PFSK-1 (cell line): ENCODE measurements at regions not wholly inside any gene's neighbourhood (a gene's known extent, or its start where the extent isn't known, plus 50 kb on each side); places are given as distances from the start of the nearest gene placed in this dataset.

Experiments
- POLR2AphosphoS5 ChIP-seq: IDR thresholded peaks from 2 replicates; pipeline ENCODE4 v1.6.1; 2012; ENCODE audit warnings: low read depth, mild to moderate bottlenecking, control low read depth, low read length, moderate library complexity
- REST ChIP-seq, 2 experiments: IDR thresholded peaks; 2 replicates each; pipeline versions ENCODE4 v1.6.1 to v1.8.0; 2011 to 2012; ENCODE audit warnings: low read depth in 2 of 2, low read length in 2 of 2, control low read depth in 1 of 2, inconsistent platforms in 1 of 2, mild to moderate bottlenecking in 1 of 2, moderate library complexity in 1 of 2; ENCODE audit not compliant: insufficient read depth in 1 of 2
- SIN3A ChIP-seq: IDR thresholded peaks from 2 replicates; pipeline ENCODE4 v1.6.1; 2012; ENCODE audit warnings: mild to moderate bottlenecking, low read length, moderate library complexity, borderline replicate concordance; ENCODE audit not compliant: insufficient read depth
- TAF1 ChIP-seq: IDR thresholded peaks from 2 replicates; pipeline ENCODE4 v1.6.1; 2012; ENCODE audit warnings: low read length, control low read depth, borderline replicate concordance; ENCODE audit not compliant: insufficient read depth

- TF ChIP-seq SIN3A: no peak
- no peak for TF ChIP-seq TAF1
- TF ChIP-seq REST (IDR thresholded peaks at IDR 0.05; ENCODE audit: insufficient read depth in 1 of 2, low read depth in 2 of 2, low read length in 2 of 2): no peak
- no peak for TF ChIP-seq POLR2AphosphoS5
Measured at GRCh38 chr4:23401572-23401971, 488.3 kb downstream of the PPARGC1A start.
